ENCODE measurements at regions not wholly inside any gene's neighbourhood (a gene's known extent, or its start where the extent isn't known, plus 50 kb on each side); places are given as distances from the start of the nearest gene placed in this dataset.
"Not testable (repeated sequence)": the region's sequence is repeated elsewhere in the genome, so short reads cannot be mapped to it uniquely, and the experiment has no call there.

- CTCF ChIA-PET (ENCODE audit: low intra/inter-chr PET ratio); H3K4me2 ChIP-seq (ENCODE audit: insufficient read depth, low read length); H3K9ac ChIP-seq (ENCODE audit: insufficient read depth in 1 of 2, low read depth in 2 of 2, low read length in 2 of 2); H3K9me3 ChIP-seq (replicated peaks; ENCODE audit: control insufficient read depth, insufficient read depth, low read depth, low read length); H3K27ac ChIP-seq (ENCODE audit: extremely low read depth, low read depth, low read length); BruUV-seq (replicated peaks); H3K4me1 ChIP-seq (replicated peaks in 1 of 2; ENCODE audit: control insufficient read depth in 2 of 2, insufficient read depth in 2 of 2, low read length in 2 of 2); H3K79me2 ChIP-seq (ENCODE audit: control insufficient read depth, insufficient read depth, low read length); H2AFZ ChIP-seq (ENCODE audit: low read depth, low read length); H3K9me1 ChIP-seq (ENCODE audit: control insufficient read depth, insufficient read depth, low read length); H4K20me1 ChIP-seq (replicated peaks; ENCODE audit: control insufficient read depth, insufficient read depth, low read length); in situ Hi-C loops (cut with MboI); FAIRE-seq; H3K36me3 ChIP-seq (ENCODE audit: control insufficient read depth, insufficient read depth, low read length); H3K27me3 ChIP-seq (ENCODE audit: control insufficient read depth in 2 of 2, insufficient read depth in 2 of 2, low read length in 2 of 2); H3K4me3 ChIP-seq; intact Hi-C loops (cut with micrococcal nuclease); POLR2A ChIA-PET: not testable (repeated sequence)
- DNase-seq (ENCODE audit: extremely low read depth in 1 of 4, low spot score in 3 of 4) (peak in 2 of 4 experiments; percentile 4 to 5), ATAC-seq (peak; percentile 84)
- 29% methylated on average over 9 of the region's 15 CpGs for WGBS (ENCODE audit: insufficient coverage, low coverage, missing lambda C conversion rate)
- TF ChIP-seq, protein P1, sequence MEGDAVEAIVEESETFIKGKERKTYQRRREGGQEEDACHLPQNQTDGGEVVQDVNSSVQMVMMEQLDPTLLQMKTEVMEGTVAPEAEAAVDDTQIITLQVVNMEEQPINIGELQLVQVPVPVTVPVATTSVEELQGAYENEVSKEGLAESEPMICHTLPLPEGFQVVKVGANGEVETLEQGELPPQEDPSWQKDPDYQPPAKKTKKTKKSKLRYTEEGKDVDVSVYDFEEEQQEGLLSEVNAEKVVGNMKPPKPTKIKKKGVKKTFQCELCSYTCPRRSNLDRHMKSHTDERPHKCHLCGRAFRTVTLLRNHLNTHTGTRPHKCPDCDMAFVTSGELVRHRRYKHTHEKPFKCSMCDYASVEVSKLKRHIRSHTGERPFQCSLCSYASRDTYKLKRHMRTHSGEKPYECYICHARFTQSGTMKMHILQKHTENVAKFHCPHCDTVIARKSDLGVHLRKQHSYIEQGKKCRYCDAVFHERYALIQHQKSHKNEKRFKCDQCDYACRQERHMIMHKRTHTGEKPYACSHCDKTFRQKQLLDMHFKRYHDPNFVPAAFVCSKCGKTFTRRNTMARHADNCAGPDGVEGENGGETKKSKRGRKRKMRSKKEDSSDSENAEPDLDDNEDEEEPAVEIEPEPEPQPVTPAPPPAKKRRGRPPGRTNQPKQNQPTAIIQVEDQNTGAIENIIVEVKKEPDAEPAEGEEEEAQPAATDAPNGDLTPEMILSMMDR (IDR thresholded peaks at IDR 0.05 in 2 of 3, conservative IDR thresholded peaks at IDR 0.05 in 1 of 3; ENCODE audit: insufficient read depth in 2 of 3, low read depth in 1 of 3, low read length in 3 of 3) = peak in 1 of 3 experiments; percentile 64; a peak in 4 of 6 replicates
Measured at GRCh38 chr4:190120111-190120514, 53.5 kb upstream of the DUX4 start.

DNA sequence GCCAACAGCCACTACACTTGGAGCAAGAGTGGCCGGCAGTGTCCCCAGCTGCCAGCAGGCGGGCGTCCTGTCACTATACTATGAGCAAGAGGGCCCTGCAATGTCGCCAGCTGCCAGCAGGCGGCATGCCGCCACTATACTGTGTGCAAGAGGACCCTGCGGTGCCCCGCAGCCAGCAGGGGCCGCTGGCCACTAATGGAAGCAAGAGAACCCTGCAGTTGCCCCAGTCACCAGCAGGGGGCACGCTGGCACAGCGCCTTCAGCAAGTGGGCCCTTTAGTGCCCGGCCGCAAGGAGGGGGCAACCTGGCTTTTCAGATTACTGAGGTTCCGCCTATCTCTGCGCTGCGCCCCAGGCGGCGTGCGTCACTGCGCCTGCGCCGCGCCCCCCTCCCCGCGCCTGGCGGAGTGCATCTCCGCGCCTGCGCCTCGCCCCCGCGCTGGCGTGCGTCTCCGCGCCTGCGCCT, 53.0 kb upstream of the DUX4 start:
- H3K9ac ChIP-seq (ENCODE audit: insufficient read depth in 1 of 2, low read depth in 2 of 2, low read length in 2 of 2); DNase-seq (ENCODE audit: extremely low read depth in 1 of 4, low spot score in 3 of 4); H3K27me3 ChIP-seq (ENCODE audit: control insufficient read depth in 2 of 2, insufficient read depth in 2 of 2, low read length in 2 of 2); ATAC-seq; CTCF ChIA-PET (ENCODE audit: low intra/inter-chr PET ratio); POLR2A ChIA-PET; H3K36me3 ChIP-seq (ENCODE audit: control insufficient read depth, insufficient read depth, low read length); H3K4me3 ChIP-seq; H3K4me1 ChIP-seq (replicated peaks in 1 of 2; ENCODE audit: control insufficient read depth in 2 of 2, insufficient read depth in 2 of 2, low read length in 2 of 2); BruUV-seq (replicated peaks); H3K79me2 ChIP-seq (ENCODE audit: control insufficient read depth, insufficient read depth, low read length); FAIRE-seq; H3K27ac ChIP-seq (ENCODE audit: extremely low read depth, low read depth, low read length); H3K9me3 ChIP-seq (replicated peaks; ENCODE audit: control insufficient read depth, insufficient read depth, low read depth, low read length); H3K4me2 ChIP-seq (ENCODE audit: insufficient read depth, low read length); H2AFZ ChIP-seq (ENCODE audit: low read depth, low read length); H3K9me1 ChIP-seq (ENCODE audit: control insufficient read depth, insufficient read depth, low read length); H4K20me1 ChIP-seq (replicated peaks; ENCODE audit: control insufficient read depth, insufficient read depth, low read length); intact Hi-C loops (cut with micrococcal nuclease); in situ Hi-C loops (cut with MboI): not testable (repeated sequence)
- TF ChIP-seq, protein P1 (IDR thresholded peaks at IDR 0.05 in 2 of 3, conservative IDR thresholded peaks at IDR 0.05 in 1 of 3; ENCODE audit: insufficient read depth in 2 of 3, low read depth in 1 of 3, low read length in 3 of 3) = peak in 2 of 3 experiments; percentile 5 to 55; a peak in 2 of 6 replicates
- TF ChIP-seq, protein P2, sequence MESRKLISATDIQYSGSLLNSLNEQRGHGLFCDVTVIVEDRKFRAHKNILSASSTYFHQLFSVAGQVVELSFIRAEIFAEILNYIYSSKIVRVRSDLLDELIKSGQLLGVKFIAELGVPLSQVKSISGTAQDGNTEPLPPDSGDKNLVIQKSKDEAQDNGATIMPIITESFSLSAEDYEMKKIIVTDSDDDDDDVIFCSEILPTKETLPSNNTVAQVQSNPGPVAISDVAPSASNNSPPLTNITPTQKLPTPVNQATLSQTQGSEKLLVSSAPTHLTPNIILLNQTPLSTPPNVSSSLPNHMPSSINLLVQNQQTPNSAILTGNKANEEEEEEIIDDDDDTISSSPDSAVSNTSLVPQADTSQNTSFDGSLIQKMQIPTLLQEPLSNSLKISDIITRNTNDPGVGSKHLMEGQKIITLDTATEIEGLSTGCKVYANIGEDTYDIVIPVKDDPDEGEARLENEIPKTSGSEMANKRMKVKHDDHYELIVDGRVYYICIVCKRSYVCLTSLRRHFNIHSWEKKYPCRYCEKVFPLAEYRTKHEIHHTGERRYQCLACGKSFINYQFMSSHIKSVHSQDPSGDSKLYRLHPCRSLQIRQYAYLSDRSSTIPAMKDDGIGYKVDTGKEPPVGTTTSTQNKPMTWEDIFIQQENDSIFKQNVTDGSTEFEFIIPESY (CRISPR knock-in tag; IDR thresholded peaks at IDR 0.05) = peak; percentile 88
- 59% methylated on average over 9 of the region's 37 CpGs for WGBS (ENCODE audit: insufficient coverage, low coverage, missing lambda C conversion rate)
